HuH-7 (cell line): ENCODE measurements at regions not wholly inside any gene's neighbourhood (a gene's known extent, or its start where the extent isn't known, plus 50 kb on each side); places are given as distances from the start of the nearest gene placed in this dataset.

Source experiments
- DNase-seq: peaks from one replicate; pipeline ENCODE4 v3.0.0; 2011; ENCODE audit warnings: low spot score

DNA sequence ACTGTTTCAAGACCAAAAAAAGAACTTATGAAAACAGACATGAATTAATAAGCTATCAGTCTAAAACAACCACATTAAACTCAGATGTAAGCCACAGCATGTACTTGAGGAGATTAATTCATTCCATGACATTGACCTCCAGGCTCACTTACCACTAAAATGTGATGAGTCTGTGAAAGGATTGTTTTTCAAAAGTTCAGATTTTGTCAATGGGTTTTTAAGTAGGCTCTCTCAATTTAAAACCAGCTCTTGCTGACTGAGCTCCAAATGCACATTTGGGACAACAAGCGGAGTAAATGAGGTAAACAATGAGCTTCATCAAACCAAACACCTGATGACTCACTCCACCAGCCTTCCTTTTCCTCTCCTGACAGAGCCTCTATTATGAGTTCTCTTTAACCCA lies 197.0 kb downstream of the SIM1 start:
- no peak for DNase-seq

DNA sequence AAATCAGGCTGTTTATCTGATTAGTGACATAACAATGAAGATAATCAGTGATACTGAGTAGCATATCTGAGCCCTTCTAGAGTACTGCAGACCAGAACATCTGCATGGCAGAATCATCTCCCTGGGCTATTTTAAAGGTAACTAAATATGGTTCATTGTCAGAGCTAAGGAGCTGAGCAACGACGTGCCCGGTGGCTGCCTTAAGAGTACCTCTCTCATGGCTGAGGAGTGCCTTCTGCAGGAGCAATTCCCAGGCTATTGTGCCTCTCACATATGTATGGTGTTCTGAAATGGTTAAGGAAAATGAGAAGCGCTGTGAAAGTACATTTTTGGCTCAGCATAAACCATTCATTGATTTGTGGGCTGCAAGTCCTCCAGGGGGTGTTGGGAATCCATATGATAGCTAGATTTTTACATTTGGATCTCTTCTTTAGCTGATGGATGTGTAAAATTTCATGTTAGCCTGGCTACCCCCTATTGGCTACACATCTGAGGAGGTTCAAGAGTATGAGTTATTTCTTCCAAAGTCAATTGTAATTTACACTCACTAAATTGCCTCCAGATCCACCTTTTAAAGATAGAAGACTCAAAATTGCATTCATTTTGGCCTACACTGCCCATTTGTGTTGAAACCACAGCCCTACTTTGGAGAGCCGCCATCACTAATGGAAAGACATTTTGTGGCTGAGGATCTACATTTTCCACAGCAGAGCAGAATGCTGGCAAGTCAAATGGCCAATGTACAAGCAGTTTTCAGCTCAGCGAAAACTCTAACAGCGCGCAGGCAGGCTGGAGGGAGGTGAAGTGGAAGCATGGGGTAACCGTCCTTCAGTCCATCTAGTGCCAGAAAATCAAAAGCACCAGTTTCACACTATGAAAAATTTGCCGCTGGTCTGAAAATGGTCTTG lies 198.0 kb downstream of the SIM1 start:
- no peak for DNase-seq

DNA sequence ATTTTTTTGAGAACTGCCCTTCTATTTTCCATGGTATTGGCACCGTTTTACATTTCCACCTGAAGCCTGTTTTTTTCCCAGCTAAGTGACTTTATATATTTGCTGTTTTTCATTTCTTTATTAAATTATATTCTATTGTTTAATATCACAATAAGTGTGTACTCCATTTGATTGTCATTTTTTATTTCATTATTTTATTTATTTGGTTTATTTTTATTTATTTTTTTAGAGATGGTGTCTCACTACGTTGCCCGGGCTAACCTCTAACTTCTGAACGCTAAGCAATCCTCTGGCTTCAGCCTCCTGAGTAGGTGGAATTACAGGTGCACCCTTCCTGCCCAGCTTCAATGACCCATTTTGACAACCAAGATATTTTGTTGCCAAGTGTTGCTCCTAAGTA lies 202.6 kb downstream of the SIM1 start:
- no peak for DNase-seq

DNA sequence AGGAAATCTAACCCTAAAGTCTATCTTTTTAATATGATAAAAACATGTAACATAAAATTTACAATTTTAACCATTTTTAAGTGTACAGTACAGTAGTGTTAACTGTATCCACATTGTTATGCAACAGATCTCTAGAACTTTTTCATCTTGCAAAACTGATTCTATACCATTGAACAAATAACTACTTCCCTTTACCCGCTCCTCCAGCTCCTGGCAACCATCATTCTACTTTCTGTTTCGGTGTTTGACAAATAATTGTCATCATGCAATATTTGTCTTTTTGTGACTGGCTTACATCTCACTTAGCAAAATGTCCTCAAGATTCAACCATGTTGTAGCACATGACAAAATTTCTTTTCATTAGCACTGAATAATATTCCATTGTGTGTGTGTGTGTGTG lies 203.2 kb downstream of the SIM1 start:
- no peak for DNase-seq

DNA sequence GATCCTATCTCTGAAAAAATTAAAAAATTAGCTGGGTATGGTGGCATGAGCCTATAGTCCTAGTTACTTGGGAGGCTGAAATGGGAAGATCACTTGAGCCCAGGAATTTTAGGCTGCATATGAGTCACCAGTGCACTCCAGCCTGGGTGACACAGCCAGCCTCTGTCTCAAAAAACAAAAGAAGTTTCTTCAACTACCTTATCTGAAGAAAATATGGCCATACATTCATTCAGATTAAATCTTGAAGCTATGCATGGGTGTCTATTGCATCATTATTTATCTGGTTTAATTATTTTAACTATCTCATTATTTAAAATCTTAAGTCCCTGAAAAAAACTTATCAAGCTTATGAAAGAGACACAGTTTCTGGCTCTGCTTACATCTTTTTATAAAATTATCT lies 204.1 kb downstream of the SIM1 start:
- no peak for DNase-seq

DNA sequence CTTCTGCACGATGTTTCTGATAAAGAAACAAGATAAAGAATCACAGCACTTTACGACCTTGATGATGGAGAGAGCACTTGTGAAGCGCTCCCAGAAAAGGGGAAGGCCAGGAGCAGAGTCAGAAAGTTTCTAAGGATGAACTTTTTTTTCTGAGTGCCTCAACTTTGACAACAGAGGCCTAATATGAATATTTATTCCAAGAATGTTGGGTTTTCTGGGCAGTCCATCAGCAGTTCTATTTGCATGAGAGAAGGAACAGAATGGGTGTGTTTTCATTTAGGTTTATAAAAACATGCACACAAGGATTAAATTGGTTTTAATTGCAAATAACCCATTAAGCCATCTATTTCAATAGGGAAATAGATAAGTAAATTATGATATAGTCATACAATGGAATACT lies 204.9 kb downstream of the SIM1 start:
- DNase-seq = no peak

DNA sequence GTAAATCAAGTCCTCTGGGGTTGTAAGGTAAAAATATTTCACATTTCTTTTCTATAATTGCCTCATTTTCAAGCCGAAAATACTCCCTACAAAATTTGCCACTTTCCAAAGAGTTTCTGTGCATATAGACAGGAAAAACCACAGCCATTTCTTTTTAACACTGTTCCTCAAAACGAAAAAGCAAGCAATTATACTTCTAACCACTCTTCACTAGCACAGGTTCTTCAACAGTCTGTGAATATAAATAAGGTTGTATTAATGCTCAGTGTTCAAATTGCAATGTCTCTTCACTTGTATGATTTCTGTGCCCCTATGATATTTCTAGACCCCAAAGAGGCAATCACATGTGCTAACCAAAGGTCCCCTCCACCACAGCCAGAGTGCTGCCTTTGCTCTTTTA lies 206.0 kb downstream of the SIM1 start:
- DNase-seq = no peak

DNA sequence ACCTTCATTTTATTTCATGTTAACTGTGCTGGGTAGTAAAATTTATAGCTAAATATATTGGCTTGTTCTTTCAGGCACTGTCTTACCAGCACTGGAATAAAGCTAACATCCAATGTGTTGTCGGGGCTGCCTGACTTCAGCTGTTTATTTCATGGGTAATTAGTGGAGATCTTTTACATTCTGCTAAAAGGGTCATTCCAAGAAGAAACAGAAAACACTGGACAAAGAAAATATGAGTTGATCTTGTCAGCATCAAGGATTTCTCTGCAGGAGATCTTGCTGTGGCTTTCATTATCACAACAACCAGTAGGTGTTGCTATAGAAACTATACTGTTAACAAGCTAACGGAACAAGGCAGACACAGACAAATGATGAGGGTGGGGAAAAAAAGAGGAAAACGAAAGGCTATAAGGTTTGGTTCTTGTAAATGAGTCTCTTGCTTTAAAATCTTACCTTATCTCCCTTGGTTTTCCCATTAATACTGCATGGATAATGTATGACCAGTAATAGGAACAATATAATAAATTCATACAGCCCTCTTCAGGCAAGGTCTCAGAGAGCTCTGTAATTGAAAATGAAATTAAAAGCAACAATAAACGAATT lies 206.8 kb downstream of the SIM1 start:
- peak; percentile 23 for DNase-seq

DNA sequence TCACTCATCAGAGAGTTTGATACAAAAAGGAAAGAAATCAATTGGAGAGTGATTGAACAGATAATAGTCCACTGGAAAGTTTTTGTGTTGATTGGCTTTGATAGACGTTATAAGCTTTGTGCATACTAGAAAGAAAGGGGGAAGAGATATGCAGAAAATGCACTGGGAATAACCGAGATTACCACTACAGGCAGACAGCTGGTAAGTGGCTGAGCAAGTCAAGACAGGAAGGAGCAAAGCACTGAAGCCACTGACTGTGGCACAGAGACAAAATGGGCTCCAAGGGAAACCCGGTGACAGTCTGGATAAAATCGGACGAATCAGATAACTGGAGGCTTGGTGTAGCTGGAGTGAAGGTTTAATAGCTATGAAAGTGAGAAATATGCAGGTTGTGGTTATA lies 209.0 kb downstream of the SIM1 start:
- DNase-seq = no peak

DNA sequence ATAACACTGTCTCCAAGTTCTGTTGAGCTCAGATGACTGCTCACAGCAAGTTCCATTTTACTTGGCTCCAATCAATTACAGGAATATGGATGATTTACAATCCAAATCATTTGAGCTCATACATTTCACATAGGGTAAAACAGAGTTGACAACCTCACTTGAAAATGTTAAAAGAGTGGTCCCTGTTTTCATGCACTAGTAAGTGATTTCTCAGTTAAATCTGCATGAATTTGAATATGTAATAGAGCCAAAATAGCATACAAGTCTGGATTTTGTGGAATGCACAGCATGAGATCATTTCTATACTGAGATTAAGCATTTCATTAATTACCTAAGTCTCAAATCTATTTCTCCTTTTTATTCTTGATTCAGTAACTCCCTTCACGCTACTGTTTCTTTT lies 217.6 kb downstream of the SIM1 start:
- DNase-seq = no peak

DNA sequence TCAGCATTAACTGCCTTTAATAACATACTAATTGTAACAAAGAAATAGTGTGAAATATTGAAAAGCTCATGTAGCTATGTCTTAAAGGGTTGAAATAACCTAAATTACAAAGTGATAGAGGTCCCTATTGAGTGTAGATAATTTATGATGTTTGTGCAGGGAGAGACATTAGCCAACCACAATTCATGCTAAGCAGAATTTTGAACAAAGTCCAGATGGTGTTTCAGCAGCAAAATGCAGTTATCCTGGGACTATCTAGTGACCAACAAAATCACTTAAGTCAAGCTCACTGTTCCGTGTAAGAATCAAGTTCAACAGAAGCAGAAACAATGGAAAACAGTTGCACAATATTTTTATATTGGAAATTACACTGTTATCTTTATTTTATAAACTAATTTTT lies 218.5 kb downstream of the SIM1 start:
- no peak for DNase-seq

DNA sequence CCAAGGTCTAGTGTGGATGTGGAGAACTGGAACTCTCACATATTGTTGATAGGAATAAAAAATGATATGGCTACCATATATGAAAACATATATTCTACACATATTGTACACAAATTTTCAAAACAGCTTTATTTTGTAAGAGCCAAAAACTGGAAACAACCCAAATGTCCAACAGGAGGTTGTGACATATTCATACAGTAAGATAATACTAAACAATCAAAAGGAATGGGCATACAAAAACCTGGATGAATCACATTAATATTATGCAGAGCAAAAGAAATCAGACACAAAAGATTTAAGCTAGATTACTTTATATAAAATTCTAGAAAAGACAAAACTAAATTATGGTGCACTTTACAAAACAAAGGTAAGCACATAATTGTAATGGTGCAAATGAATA lies 223.9 kb downstream of the SIM1 start:
- no peak for DNase-seq

DNA sequence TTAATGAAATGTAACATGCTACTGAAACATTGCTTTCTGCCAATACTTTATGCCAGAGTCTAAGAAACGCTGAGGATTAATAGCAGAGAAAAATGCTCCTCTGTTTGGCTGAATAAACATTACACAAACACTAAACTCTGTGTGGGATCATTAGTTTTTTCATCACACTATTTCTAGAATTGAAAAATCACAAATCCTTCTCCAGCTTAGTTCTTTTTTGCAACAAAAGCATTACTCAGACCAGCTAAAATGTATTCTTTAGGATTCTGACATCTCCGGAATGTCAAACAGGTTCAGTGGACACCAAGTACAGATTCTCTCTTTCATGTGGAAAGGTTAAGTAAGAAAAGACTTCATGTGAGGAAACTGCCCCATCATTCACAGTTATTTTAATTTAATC lies 226.9 kb downstream of the SIM1 start:
- DNase-seq = no peak

DNA sequence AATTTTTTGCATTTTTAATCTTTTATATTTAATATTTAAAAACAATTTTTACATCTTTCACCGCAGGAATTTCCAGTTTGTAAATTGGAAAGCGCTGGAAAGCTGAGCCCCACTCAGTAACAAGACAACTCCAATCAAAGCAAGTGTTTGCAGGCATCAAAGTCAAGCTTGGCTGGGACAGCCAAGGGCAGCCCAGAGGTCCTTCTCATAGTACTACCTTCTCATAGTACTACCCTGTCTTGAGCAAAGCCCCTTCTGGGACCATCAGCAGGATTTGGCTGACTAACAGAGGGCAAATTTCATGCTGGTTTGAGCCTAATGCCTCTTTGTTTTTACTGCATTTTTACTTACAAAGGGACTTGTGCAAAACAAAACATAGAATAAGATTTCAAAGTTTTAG lies 228.3 kb downstream of the SIM1 start:
- DNase-seq = no peak

DNA sequence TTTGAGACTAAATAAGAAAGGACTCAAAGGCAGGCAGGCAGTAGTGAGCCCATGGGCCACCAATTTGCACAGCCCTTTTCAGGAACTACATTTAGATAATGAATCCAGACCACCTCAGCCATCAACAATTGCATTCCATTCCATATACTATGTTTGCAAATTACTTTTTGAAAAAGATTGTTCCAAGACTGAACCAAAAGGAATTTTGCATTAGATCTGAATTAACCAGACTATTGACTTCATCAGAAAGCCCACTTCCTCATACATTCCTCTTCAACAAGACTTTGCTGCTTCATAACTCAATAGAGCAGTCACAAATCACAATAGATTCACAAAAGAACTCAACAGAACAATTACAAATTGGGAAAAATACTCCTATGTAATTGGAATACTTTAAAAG lies 229.1 kb downstream of the SIM1 start:
- no peak for DNase-seq

DNA sequence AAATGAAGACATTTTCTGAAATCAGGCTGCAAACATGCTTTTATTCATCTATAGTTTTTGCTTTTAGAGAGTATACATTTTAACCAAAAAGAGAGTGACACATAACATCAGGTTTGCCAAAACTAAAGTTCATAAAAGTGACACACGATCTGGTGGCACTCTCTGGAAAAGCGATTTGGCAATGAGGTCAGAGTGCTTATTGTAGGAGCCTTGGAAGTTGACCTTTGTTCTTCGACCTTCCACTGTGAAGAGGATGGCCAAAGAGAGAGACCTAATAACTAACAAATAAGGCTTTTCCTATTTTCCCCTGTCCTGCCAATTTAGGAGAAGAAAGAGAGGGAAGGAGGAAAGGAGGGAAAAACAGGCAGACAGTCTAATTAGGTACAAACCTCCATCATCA lies 230.1 kb downstream of the SIM1 start:
- DNase-seq = no peak

DNA sequence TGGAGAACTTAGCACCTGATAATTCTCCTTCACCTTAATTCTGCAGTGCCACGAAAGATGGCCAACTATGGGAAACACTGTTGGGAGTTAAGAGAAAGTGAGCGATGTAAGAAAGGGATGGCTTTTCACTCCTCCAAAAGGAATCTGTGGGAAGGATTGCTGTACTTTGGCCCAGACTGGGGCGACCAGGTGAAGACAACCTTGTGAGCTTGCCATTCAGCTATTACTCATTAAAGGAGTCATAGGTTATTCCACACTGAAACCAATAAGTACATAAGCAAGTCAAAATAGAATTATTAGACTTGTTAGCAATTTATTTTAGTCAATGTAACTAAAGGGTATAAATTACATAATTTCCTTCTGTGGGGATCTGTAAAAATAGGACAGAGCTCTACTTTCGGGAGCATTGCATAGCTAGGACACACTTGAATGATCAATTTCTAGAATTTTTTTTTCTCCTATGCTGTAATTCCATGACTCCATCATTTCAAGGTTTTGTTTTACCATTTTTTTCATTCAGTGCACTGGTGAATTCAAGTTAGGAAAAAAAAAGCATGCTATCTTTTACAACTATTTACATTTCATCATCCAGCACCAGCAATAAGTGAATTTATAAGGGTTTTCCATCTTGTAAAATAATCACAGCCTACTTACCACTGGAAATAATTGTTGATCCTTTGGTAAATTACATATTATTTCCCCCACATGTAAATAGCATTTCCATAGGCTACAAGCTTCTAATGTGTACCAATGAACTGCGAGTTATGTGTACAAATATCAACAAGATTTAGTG lies 231.7 kb downstream of the SIM1 start:
- no peak for DNase-seq

DNA sequence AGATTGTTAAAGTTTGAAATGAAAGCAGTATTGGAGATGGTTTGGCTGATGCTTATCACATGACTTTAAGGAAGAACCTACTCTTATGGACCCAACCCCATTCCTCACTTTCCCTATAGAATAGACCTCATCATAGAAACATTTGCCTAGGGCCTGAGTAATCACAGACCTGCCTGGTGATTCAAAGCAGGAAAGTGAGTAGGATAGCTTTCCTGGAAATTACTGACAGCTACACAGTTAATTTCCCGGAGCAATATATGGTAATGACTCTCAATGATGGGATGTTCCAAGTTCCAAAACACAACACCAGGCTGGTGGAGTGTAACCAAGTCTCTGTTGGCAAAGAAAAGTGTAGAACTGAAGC lies 233.8 kb downstream of the SIM1 start:
- no peak for DNase-seq

DNA sequence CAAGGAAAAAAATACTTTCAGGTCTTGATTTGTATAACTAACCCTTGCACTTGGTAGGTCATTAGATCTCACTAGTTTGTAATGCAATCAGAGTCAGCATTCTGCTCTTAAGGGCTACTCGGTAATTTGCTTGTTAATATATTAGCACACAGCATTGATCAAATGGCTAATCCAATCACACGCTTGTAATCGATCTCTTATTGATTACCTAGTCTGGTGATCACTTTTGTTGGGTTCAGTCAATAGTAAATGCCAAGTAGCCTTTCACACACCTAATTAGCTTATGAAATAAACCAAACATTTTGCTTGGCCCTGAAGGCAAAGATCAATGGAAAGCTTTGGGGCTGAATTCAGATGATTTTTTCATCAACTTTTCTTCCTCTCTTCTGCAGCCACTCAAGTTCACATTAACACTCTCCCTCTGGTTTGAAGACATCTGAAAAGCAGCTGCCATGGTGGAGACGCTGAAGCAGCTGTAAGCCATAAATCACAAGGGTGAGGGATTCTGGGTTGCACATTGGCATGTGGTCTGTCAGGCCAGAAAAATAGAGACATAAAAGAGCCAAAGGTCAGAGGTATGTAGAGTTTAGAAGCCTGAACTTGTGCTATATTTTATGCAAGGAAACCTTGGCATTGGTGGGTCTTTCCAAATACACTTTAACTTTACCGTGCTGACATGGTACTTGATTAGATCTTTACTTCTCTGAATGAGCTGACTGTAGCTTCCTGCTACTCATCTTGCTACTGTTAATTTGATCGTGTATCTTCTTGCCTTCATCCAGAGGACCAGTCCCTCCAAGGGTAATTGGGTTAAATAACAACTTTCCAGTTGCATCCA lies 234.4 kb downstream of the SIM1 start:
- no peak for DNase-seq

DNA sequence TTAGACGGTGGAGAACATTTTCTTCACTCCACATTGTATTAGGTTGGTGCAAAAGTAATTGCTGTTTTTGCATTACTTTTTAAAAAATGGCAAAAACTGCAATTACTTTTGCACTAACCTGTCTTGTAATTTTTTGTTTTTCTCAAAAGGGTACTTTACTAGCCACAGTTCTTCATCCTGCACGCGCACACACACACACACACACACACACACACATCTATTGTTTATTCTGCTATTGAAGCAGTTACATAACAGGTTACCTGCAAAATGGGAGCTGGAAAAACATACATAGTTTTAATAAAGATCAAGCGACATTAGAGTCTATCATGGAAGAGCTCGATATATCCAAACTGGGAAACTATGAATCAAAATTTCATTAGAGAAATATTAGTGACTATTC lies 235.2 kb downstream of the SIM1 start:
- DNase-seq = no peak

DNA sequence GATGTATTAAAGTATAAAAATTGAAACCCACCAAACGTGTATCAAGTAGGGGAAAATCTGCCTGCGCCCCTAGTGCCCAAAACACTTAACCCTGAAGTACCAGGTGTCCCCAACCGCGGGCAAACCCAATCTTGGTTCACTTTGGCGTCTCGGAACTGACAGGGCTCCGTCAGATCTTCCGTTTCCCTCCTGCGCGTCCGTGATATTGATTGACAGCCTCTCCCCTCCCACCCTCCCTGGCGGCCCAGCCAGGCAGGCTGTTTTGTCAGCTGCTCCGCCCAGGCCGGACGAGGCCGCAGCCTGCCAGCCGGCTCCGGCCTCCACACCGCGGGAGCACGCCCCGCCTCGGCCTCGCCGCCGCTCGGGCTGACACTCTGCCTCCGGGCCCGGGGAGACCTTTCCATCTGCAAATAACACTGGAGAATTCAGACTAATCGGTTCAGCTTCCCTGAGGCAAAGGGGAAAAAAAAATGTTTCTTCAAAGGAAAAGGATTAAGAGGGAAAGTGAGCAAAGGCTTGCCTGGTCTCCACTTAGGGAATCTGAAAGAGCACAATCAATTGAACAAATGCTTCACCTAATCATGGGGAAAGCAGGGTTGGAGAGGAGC lies 234.9 kb upstream of the MCHR2 start:
- peak; percentile 82 for DNase-seq

DNA sequence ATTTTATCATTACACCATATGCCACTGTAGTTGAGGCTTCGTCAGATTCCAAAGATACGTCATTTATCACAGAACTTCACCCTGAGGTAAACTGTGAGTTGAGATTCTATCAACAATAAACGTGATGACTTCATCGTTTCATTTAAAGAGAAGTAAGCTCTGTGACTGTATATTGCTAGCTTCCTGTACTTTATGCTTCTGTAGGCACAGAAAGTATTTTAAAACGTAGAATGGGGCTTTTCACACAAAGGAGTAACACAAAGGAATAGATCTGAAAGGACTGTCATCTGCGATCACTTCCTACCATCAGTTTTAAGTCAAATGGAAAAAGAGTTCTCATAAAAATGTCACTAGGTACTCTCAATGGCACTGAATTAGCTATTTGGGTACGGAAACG lies 234.4 kb upstream of the MCHR2 start:
- no peak for DNase-seq
